ENCODE measurements at regions not wholly inside any gene's neighbourhood (a gene's known extent, or its start where the extent isn't known, plus 50 kb on each side); places are given as distances from the start of the nearest gene placed in this dataset.

DNA sequence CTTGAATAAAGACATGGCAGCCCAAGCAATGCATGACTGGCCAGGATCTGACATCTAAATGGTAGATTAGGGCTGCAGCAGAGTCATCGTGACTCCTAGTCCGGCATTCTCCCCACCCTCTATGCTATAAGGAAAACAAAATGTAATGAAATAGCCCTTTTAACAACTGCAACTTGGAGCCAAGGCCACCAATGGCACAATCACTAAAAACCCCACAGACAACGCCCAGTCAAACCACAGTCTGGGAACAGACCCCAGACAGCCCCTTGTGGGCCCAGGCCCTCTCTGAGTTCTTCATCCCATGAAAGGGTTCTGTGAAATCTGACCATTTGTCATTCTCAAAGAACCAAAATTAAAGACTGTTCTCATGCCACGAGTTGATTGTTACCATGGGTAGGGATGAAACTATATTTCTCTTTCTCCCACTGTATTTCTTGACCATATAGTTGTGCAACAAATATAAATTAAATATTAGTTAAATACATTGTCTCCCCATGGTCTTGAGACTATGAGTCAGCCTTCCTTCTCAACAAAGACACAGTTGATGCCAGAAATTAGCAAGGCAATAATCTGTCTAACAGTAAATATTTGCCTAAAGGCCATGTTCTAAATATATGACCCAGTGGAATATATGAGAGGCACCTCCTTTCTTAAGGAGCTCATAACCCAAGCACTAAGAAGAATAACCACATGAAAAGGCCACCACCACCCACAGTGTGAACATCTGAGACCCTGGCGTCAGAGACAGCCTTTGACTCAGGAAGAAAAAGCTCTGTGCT, 85.6 kb upstream of the SSTR4 start:
- DNase-seq: no peak
- intact Hi-C loops (cut with DNase I): no loop called here
- Histone ChIP-seq H3K9me3 (no peaks in the 10 kb centered on the region), H3K27me3 (peaks cover 0 to 12% (median 4%) of the 10 kb centered on the region in 9 donors), H3K36me3 (no peaks in the 10 kb centered on the region), H3K27ac (no peak overlapping the region), H3K4me3 (no peak overlapping the region), H3K4me1 (no peaks in the 10 kb centered on the region)
- TF ChIP-seq POLR2A (IDR thresholded peaks at IDR 0.05) (no peak), CTCF (IDR thresholded peaks at IDR 0.05) (no peak)
- 82 to 94% (median 85%) methylated on average over 5 of the region's 5 CpGs for WGBS, 4 donors
- ATAC-seq: no peak

DNA sequence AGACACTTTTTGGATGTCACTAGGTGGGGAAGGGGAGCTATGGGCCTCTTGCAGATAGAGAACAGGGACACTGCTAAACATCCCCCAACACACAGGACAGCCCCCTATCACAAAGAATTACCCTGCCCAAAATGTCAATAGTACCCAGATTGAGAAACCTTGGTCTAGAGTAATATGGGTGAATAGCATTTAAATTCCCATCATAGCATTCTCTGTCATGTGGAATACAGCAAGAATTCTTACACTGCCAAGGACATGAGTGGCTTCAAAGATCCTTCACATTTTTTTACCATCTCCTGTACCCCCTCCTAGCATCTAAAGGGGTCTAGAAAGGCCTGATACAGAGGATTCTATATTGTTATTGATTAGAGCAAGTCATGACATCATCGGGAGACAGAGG, 83.1 kb upstream of the SSTR4 start:
- H3K4me1 ChIP-seq: no peaks in the 10 kb centered on the region
- intact Hi-C loops (cut with DNase I): no loop called here
- H3K9me3 ChIP-seq: no peaks in the 10 kb centered on the region
- no peak overlapping the region for H3K27ac ChIP-seq
- no peak overlapping the region for H3K4me3 ChIP-seq
- WGBS, 4 donors: 98 to 100% (median 100%) methylated on average over 1 of the region's 1 CpG
- no peak for ATAC-seq
- peaks cover 0 to 6% (median 0%) of the 10 kb centered on the region in 9 donors for H3K27me3 ChIP-seq
- H3K36me3 ChIP-seq: no peaks in the 10 kb centered on the region
- TF ChIP-seq POLR2A (IDR thresholded peaks at IDR 0.05): no peak
- no peak for TF ChIP-seq CTCF (IDR thresholded peaks at IDR 0.05)
- DNase-seq: no peak

- intact Hi-C loops (cut with DNase I): no loop called here
- no peak for ATAC-seq
These were observed 80.5 kb upstream of the SSTR4 start for GRCh38 chr20:22954661-22955060.

GRCh38 chr20:22958390-22958789, 76.7 kb upstream of the SSTR4 start:
- ATAC-seq: no peak
- Histone ChIP-seq H3K36me3 (no peaks in the 10 kb centered on the region), H3K9me3 (peaks cover 0 to 8% (median 0%) of the 10 kb centered on the region in 12 donors), H3K27me3 (no peaks in the 10 kb centered on the region), H3K4me1 (no peaks in the 10 kb centered on the region), H3K27ac (no peak overlapping the region), H3K4me3 (no peak overlapping the region)
- no peak for DNase-seq
- intact Hi-C loops (cut with DNase I): no loop called here
- TF ChIP-seq POLR2A (IDR thresholded peaks at IDR 0.05) (no peak), CTCF (IDR thresholded peaks at IDR 0.05) (no peak)
- 74 to 92% (median 84%) methylated on average over 6 of the region's 6 CpGs for WGBS, 4 donors

More at GRCh38 chr20:22954661-22955060, 80.5 kb upstream of the SSTR4 start:
- TF ChIP-seq POLR2A (IDR thresholded peaks at IDR 0.05) (no peak), CTCF (IDR thresholded peaks at IDR 0.05) (no peak)
- no peak for DNase-seq
- no peak overlapping the region for H3K4me3 ChIP-seq
- no peak overlapping the region for H3K27ac ChIP-seq
- peaks cover 0 to 2% (median 0%) of the 10 kb centered on the region in 9 donors for H3K27me3 ChIP-seq
- no peaks in the 10 kb centered on the region for H3K4me1 ChIP-seq
- H3K36me3 ChIP-seq: no peaks in the 10 kb centered on the region
- no peaks in the 10 kb centered on the region for H3K9me3 ChIP-seq
- WGBS, 4 donors: 95 to 98% (median 96%) methylated on average over 3 of the region's 3 CpGs

All from heart left ventricle (tissue), 16 donors.